ENCODE measurements at regions not wholly inside any gene's neighbourhood (a gene's known extent, or its start where the extent isn't known, plus 50 kb on each side); places are given as distances from the start of the nearest gene placed in this dataset.

GRCh38 chr9:105879181-105879580 lies 184.8 kb downstream of the TMEM38B start:
- no peaks in the 10 kb centered on the region for H3K36me3 ChIP-seq (ENCODE audit: insufficient read depth in 1 of 2, low read depth in 1 of 2)
- no peak overlapping the region for H3K4me3 ChIP-seq
- no peak overlapping the region for H3K27ac ChIP-seq
- intact Hi-C loops (cut with DNase I) = no loop called here
- no peak for DNase-seq
- ATAC-seq = no peak
- H3K9me3 ChIP-seq = no peaks in the 10 kb centered on the region
- TF ChIP-seq CTCF (IDR thresholded peaks at IDR 0.05) = no peak
- H3K27me3 ChIP-seq (ENCODE audit: insufficient read depth in 3 of 3, low read length in 2 of 3) = no peaks in the 10 kb centered on the region
- no peaks in the 10 kb centered on the region for H3K4me1 ChIP-seq

GRCh38 chr9:105880517-105880916 lies 186.2 kb downstream of the TMEM38B start:
- H3K4me1 ChIP-seq = no peaks in the 10 kb centered on the region
- no peak overlapping the region for H3K27ac ChIP-seq
- intact Hi-C loops (cut with DNase I) = loop anchor here (5.0 kb wide), 2 partner anchors 38 to 273 kb away; no protein-coding TSS in a partner anchor
- no peak for ATAC-seq
- WGBS, 3 donors = 26 to 48% (median 42%) methylated on average over 1 of the region's 1 CpG
- H3K36me3 ChIP-seq (ENCODE audit: insufficient read depth in 1 of 2, low read depth in 1 of 2) = no peaks in the 10 kb centered on the region
- no peak for TF ChIP-seq CTCF (IDR thresholded peaks at IDR 0.05)
- DNase-seq = no peak
- no peak overlapping the region for H3K4me3 ChIP-seq
- H3K27me3 ChIP-seq (ENCODE audit: insufficient read depth in 3 of 3, low read length in 2 of 3) = no peaks in the 10 kb centered on the region
- H3K9me3 ChIP-seq = no peaks in the 10 kb centered on the region

- DNase-seq (no peak), ATAC-seq (no peak)
- intact Hi-C loops (cut with DNase I) = loop anchor here (5.0 kb wide), 2 partner anchors 39 to 274 kb away; no protein-coding TSS in a partner anchor
- H3K4me1 ChIP-seq = no peaks in the 10 kb centered on the region
- H3K27ac ChIP-seq = no peak overlapping the region
- H3K27me3 ChIP-seq (ENCODE audit: insufficient read depth in 3 of 3, low read length in 2 of 3) = no peaks in the 10 kb centered on the region
- 91 to 96% (median 92%) methylated on average over 6 of the region's 6 CpGs for WGBS, 3 donors
- no peak for TF ChIP-seq CTCF (IDR thresholded peaks at IDR 0.05)
- H3K4me3 ChIP-seq = no peak overlapping the region
- no peaks in the 10 kb centered on the region for H3K36me3 ChIP-seq (ENCODE audit: insufficient read depth in 1 of 2, low read depth in 1 of 2)
- H3K9me3 ChIP-seq = no peaks in the 10 kb centered on the region
Observed at GRCh38 chr9:105881021-105881420, 186.7 kb downstream of the TMEM38B start.

- H3K4me1 ChIP-seq = no peaks in the 10 kb centered on the region
- intact Hi-C loops (cut with DNase I) = loop anchor here (2.0 to 5.0 kb wide), 3 partner anchors 40 to 275 kb away; no protein-coding TSS in a partner anchor
- no peak overlapping the region for H3K27ac ChIP-seq
- TF ChIP-seq CTCF (IDR thresholded peaks at IDR 0.05) = peak; percentile 82
- WGBS, 3 donors = 38 to 46% (median 44%) methylated on average over 10 of the region's 10 CpGs
- no peaks in the 10 kb centered on the region for H3K9me3 ChIP-seq
- peak; percentile 59 to 84 (median 68) for ATAC-seq
- H3K27me3 ChIP-seq (ENCODE audit: insufficient read depth in 3 of 3, low read length in 2 of 3) = no peaks in the 10 kb centered on the region
- no peaks in the 10 kb centered on the region for H3K36me3 ChIP-seq (ENCODE audit: insufficient read depth in 1 of 2, low read depth in 1 of 2)
- H3K4me3 ChIP-seq = no peak overlapping the region
- peak; percentile 37 to 66 for DNase-seq
Observed at GRCh38 chr9:105881654-105882349, 187.5 kb downstream of the TMEM38B start.

- no peak for DNase-seq
- ATAC-seq = no peak
- Histone ChIP-seq H3K36me3 (ENCODE audit: insufficient read depth in 1 of 2, low read depth in 1 of 2) (no peaks in the 10 kb centered on the region), H3K27ac (no peak overlapping the region), H3K9me3 (no peaks in the 10 kb centered on the region), H3K4me3 (no peak overlapping the region), H3K4me1 (no peaks in the 10 kb centered on the region), H3K27me3 (ENCODE audit: insufficient read depth in 3 of 3, low read length in 2 of 3) (no peaks in the 10 kb centered on the region)
- WGBS, 3 donors = 81 to 87% (median 84%) methylated on average over 2 of the region's 2 CpGs
- intact Hi-C loops (cut with DNase I) = loop anchor here (2.0 to 5.0 kb wide), 3 partner anchors 42 to 277 kb away; no protein-coding TSS in a partner anchor
- TF ChIP-seq CTCF (IDR thresholded peaks at IDR 0.05) = no peak
Observed at GRCh38 chr9:105883847-105884246, 189.5 kb downstream of the TMEM38B start.

Measured in psoas muscle (tissue), 7 donors.